HCT116 (cell line): ENCODE measurements at regions not wholly inside any gene's neighbourhood (a gene's known extent, or its start where the extent isn't known, plus 50 kb on each side); places are given as distances from the start of the nearest gene placed in this dataset.

Experiments
- ATAC-seq: fragments of 200-7000 bp; cut with Tn5 transposase; 2 replicates; pipeline ENCODE4 v1.9.1; 2020; ENCODE audit warnings: mild to moderate bottlenecking, moderate library complexity
- BruUV-seq: library from RNA; stranded (reverse); fragments of 400-500 nt; replicated peaks from 2 replicates; lab custom pipeline; 2021; lab: Mats Ljungman, UMichigan
- CTCF ChIA-PET: fragments of 300-600 bp; sonication (Branson Sonifier 250); formaldehyde crosslinking; loops from one replicate; lab custom pipeline; 2021; ENCODE audit warnings: antibody characterized with exemption; lab: Charles Lee
- POLR2A ChIA-PET: fragments of 300-600, 350-600 bp; sonication (Branson Sonifier 250); formaldehyde crosslinking; loops from one replicate; lab custom pipeline; 2021; ENCODE audit warnings: antibody characterized with exemption; lab: Charles Lee
- RAD21 ChIA-PET, 2 experiments: fragments of 300-600 bp; sonication (Branson Sonifier 250); formaldehyde crosslinking; loops; one replicate each; lab custom pipeline; 2023; ENCODE audit warnings: low total read pairs in 2 of 2; ENCODE audit not compliant: uncharacterized antibody in 2 of 2, unreplicated experiment in 2 of 2, low non-redundant PET in 1 of 2; lab: Charles Lee
- DNase-seq: peaks from one replicate; pipeline ENCODE4 v3.0.0-alpha.2; 2010; ENCODE audit warnings: low read depth, low spot score
- H2AFZ ChIP-seq: fragments of 200-600 bp; shearing (Covaris generic), sonication (generic); 2 replicates; pipeline ENCODE4 v1.6.1; 2017; ENCODE audit warnings: low read depth, mixed run types, mixed read lengths, antibody characterized with exemption, low read length; ENCODE audit not compliant: poor library complexity, severe bottlenecking
- H3K27ac ChIP-seq: 2 replicates; pipeline ENCODE4 v1.5.1; 2012; ENCODE audit warnings: low read depth, low read length
- H3K27me3 ChIP-seq: fragments of 200-600 bp; sonication (generic); 2 replicates; pipeline ENCODE4 v1.6.1; 2016; ENCODE audit warnings: mixed run types, low read length, mixed read lengths; ENCODE audit not compliant: insufficient read depth
- H3K36me3 ChIP-seq, 2 experiments: fragments of 200-500 bp in 1 of 2; fragments of 200-600 bp in 1 of 2; sonication (Bioruptor generic) in 1 of 2; sonication (generic) in 1 of 2; 2 replicates each; pipeline versions ENCODE4 v1.5.1 to v1.6.1; 2014 to 2016; ENCODE audit warnings: low read length in 2 of 2, inconsistent platforms in 1 of 2, mixed read lengths in 1 of 2, mixed run types in 1 of 2; ENCODE audit not compliant: insufficient read depth in 2 of 2, control insufficient read depth in 1 of 2
- H3K4me1 ChIP-seq, 2 experiments: fragments of 200-600 bp in 1 of 2; sonication (generic) in 1 of 2; 2 replicates each; pipeline versions ENCODE4 v1.5.1 to v1.6.1; 2012 to 2017; ENCODE audit warnings: low read length in 2 of 2, inconsistent platforms in 1 of 2, mild to moderate bottlenecking in 1 of 2, mixed read lengths in 1 of 2, mixed run types in 1 of 2, moderate library complexity in 1 of 2; ENCODE audit not compliant: insufficient read depth in 2 of 2, control insufficient read depth in 1 of 2
- H3K4me2 ChIP-seq: fragments of 200-600 bp; sonication (generic); 2 replicates; pipeline ENCODE4 v1.6.1; 2017; ENCODE audit warnings: mixed run types, low read length, mixed read lengths
- H3K4me3 ChIP-seq, 2 experiments: fragments of 200-600 bp in 1 of 2; sonication (generic) in 1 of 2; replicated peaks in 1 of 2; 2 replicates each; pipeline ENCODE4 v1.5.1; 2011 to 2016; ENCODE audit warnings: low read length in 2 of 2, control low read depth in 1 of 2, low read depth in 1 of 2, mild to moderate bottlenecking in 1 of 2, mixed read lengths in 1 of 2, mixed run types in 1 of 2
- H3K79me2 ChIP-seq: fragments of 200-600 bp; sonication (generic); 2 replicates; pipeline ENCODE4 v1.6.1; 2017; ENCODE audit warnings: mild to moderate bottlenecking, mixed run types, low read length, moderate library complexity, mixed read lengths; ENCODE audit not compliant: insufficient read depth
- H3K9ac ChIP-seq: fragments of 200-600 bp; sonication (generic); 2 replicates; pipeline ENCODE4 v1.6.1; 2016; ENCODE audit warnings: low read length, mixed read lengths
- H3K9me2 ChIP-seq: fragments of 200-600 bp; sonication (generic), shearing (Covaris generic); 2 replicates; pipeline ENCODE4 v1.6.1; 2017; ENCODE audit warnings: mixed run types, mild to moderate bottlenecking, moderate library complexity; ENCODE audit not compliant: insufficient read depth
- H3K9me3 ChIP-seq, 2 experiments: fragments of 200-500 bp in 1 of 2; fragments of 200-600 bp in 1 of 2; sonication (Bioruptor generic) in 1 of 2; sonication (generic) in 1 of 2; 2 replicates each; pipeline ENCODE4 v1.6.1; 2014 to 2017; ENCODE audit warnings: low read length in 2 of 2, mixed read lengths in 2 of 2, inconsistent platforms in 1 of 2, low read depth in 1 of 2, mild to moderate bottlenecking in 1 of 2, mixed run types in 1 of 2, moderate library complexity in 1 of 2; ENCODE audit not compliant: control insufficient read depth in 1 of 2, insufficient read depth in 1 of 2
- H4K20me1 ChIP-seq: fragments of 200-600 bp; sonication (generic), shearing (Covaris generic); 2 replicates; pipeline ENCODE4 v1.6.1; 2017; ENCODE audit warnings: mixed run types, mild to moderate bottlenecking, moderate library complexity; ENCODE audit not compliant: insufficient read depth
- CEBPB ChIP-seq: IDR thresholded peaks from 2 replicates; pipeline ENCODE4 v1.6.1; 2012; ENCODE audit warnings: low read depth
- ELF1 ChIP-seq: IDR thresholded peaks from 2 replicates; pipeline ENCODE4 v1.6.1; 2012; ENCODE audit warnings: low read depth, borderline replicate concordance
- POLR2A ChIP-seq: IDR thresholded peaks from 2 replicates; pipeline ENCODE4 v1.7.0; 2011; ENCODE audit warnings: borderline replicate concordance; ENCODE audit not compliant: insufficient read depth, insufficient read length; ENCODE audit errors: extremely low read depth
- RAD21 ChIP-seq: IDR thresholded peaks from 2 replicates; pipeline ENCODE4 v1.6.1; 2012; ENCODE audit warnings: low read depth, mild to moderate bottlenecking
- SP1 ChIP-seq: IDR thresholded peaks from 2 replicates; pipeline ENCODE4 v1.6.1; 2012; ENCODE audit warnings: low read depth
- SRF ChIP-seq: IDR thresholded peaks from 2 replicates; pipeline ENCODE4 v1.6.1; 2012; ENCODE audit warnings: low read depth
- intact Hi-C: fragments of 100-400 bp; cut with micrococcal nuclease; formaldehyde crosslinking; loops from 2 replicates; pipeline ENCODE4 v1.10.0; 2022
- TF ChIP-seq, protein P1 (sequence below): IDR thresholded peaks from 2 replicates; pipeline ENCODE4 v1.6.1; 2012
- TF ChIP-seq, protein P2 (sequence below), 3 experiments: fragments of 200-600 bp in 1 of 3; sonication (generic) in 1 of 3; IDR thresholded peaks in 2 of 3; conservative IDR thresholded peaks in 1 of 3; 2 replicates each; pipeline ENCODE4 v1.5.1; 2012 to 2017; ENCODE audit warnings: low read depth in 2 of 3, low read length in 2 of 3, antibody characterized with exemption in 1 of 3, borderline replicate concordance in 1 of 3, control low read depth in 1 of 3, mild to moderate bottlenecking in 1 of 3, mixed read lengths in 1 of 3, mixed run types in 1 of 3, moderate library complexity in 1 of 3; ENCODE audit not compliant: insufficient read depth in 1 of 3
- TF ChIP-seq, protein P3 (sequence below): IDR thresholded peaks from 2 replicates; pipeline ENCODE4 v1.6.1; 2011; ENCODE audit warnings: mild to moderate bottlenecking, low read length, moderate library complexity; ENCODE audit not compliant: insufficient replicate concordance; ENCODE audit errors: extremely low read depth
- TF ChIP-seq, protein P4 (sequence below): IDR thresholded peaks from 2 replicates; pipeline ENCODE4 v1.6.1; 2012
- TF ChIP-seq, protein P5 (sequence below): IDR thresholded peaks from 2 replicates; pipeline ENCODE4 v1.6.1; 2012; ENCODE audit warnings: low read depth

DNA sequence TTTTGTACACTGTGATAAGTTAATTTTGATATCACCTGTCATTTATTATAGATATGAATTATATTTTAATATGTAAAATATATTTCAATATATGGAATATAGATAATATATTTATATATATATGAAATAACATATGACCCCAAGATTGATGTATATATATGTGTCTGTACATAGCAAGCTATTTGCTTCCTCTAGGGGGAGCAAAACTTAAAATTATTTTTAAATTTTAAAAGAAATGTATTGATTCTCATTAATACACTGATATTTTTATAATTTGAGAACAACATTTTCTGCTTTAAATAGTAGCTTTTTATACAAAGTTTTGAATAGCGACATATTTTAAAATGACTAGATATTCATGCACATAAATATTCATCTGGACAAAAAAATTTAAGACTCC, 272.0 kb downstream of the DMRTA1 start:
- Histone ChIP-seq H3K36me3 (no peaks in the 10 kb centered on the region), H3K27ac (no peak overlapping the region), H3K9ac (no peak overlapping the region), H3K9me2 (no peaks in the 10 kb centered on the region), H3K4me1 (no peaks in the 10 kb centered on the region), H3K79me2 (no peaks in the 10 kb centered on the region), H3K27me3 (no peaks in the 10 kb centered on the region), H3K9me3 (no peaks in the 10 kb centered on the region), H2AFZ (no peak overlapping the region), H3K4me2 (no peak overlapping the region), H3K4me3 (no peak overlapping the region), H4K20me1 (no peaks in the 10 kb centered on the region)
- ATAC-seq (no peak), DNase-seq (no peak)
- TF ChIP-seq POLR2A: no peak
- TF ChIP-seq RAD21: no peak
- TF ChIP-seq CEBPB: no peak
- TF ChIP-seq, protein P1, sequence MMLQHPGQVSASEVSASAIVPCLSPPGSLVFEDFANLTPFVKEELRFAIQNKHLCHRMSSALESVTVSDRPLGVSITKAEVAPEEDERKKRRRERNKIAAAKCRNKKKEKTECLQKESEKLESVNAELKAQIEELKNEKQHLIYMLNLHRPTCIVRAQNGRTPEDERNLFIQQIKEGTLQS: no peak
- no peak for TF ChIP-seq ELF1
- TF ChIP-seq, protein P2, sequence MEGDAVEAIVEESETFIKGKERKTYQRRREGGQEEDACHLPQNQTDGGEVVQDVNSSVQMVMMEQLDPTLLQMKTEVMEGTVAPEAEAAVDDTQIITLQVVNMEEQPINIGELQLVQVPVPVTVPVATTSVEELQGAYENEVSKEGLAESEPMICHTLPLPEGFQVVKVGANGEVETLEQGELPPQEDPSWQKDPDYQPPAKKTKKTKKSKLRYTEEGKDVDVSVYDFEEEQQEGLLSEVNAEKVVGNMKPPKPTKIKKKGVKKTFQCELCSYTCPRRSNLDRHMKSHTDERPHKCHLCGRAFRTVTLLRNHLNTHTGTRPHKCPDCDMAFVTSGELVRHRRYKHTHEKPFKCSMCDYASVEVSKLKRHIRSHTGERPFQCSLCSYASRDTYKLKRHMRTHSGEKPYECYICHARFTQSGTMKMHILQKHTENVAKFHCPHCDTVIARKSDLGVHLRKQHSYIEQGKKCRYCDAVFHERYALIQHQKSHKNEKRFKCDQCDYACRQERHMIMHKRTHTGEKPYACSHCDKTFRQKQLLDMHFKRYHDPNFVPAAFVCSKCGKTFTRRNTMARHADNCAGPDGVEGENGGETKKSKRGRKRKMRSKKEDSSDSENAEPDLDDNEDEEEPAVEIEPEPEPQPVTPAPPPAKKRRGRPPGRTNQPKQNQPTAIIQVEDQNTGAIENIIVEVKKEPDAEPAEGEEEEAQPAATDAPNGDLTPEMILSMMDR (IDR thresholded peaks at IDR 0.05 in 2 of 3, conservative IDR thresholded peaks at IDR 0.05 in 1 of 3; ENCODE audit: borderline replicate concordance in 1 of 3, insufficient read depth in 1 of 3, low read depth in 2 of 3, low read length in 2 of 3): no peak
- TF ChIP-seq, protein P3, sequence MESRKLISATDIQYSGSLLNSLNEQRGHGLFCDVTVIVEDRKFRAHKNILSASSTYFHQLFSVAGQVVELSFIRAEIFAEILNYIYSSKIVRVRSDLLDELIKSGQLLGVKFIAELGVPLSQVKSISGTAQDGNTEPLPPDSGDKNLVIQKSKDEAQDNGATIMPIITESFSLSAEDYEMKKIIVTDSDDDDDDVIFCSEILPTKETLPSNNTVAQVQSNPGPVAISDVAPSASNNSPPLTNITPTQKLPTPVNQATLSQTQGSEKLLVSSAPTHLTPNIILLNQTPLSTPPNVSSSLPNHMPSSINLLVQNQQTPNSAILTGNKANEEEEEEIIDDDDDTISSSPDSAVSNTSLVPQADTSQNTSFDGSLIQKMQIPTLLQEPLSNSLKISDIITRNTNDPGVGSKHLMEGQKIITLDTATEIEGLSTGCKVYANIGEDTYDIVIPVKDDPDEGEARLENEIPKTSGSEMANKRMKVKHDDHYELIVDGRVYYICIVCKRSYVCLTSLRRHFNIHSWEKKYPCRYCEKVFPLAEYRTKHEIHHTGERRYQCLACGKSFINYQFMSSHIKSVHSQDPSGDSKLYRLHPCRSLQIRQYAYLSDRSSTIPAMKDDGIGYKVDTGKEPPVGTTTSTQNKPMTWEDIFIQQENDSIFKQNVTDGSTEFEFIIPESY: no peak
- TF ChIP-seq SRF: no peak
- no peak for TF ChIP-seq SP1
- TF ChIP-seq, protein P4, sequence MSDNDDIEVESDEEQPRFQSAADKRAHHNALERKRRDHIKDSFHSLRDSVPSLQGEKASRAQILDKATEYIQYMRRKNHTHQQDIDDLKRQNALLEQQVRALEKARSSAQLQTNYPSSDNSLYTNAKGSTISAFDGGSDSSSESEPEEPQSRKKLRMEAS: no peak
- TF ChIP-seq, protein P5, sequence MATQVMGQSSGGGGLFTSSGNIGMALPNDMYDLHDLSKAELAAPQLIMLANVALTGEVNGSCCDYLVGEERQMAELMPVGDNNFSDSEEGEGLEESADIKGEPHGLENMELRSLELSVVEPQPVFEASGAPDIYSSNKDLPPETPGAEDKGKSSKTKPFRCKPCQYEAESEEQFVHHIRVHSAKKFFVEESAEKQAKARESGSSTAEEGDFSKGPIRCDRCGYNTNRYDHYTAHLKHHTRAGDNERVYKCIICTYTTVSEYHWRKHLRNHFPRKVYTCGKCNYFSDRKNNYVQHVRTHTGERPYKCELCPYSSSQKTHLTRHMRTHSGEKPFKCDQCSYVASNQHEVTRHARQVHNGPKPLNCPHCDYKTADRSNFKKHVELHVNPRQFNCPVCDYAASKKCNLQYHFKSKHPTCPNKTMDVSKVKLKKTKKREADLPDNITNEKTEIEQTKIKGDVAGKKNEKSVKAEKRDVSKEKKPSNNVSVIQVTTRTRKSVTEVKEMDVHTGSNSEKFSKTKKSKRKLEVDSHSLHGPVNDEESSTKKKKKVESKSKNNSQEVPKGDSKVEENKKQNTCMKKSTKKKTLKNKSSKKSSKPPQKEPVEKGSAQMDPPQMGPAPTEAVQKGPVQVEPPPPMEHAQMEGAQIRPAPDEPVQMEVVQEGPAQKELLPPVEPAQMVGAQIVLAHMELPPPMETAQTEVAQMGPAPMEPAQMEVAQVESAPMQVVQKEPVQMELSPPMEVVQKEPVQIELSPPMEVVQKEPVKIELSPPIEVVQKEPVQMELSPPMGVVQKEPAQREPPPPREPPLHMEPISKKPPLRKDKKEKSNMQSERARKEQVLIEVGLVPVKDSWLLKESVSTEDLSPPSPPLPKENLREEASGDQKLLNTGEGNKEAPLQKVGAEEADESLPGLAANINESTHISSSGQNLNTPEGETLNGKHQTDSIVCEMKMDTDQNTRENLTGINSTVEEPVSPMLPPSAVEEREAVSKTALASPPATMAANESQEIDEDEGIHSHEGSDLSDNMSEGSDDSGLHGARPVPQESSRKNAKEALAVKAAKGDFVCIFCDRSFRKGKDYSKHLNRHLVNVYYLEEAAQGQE: no peak
- RAD21 ChIA-PET: no interaction called here
- intact Hi-C loops: no loop called here
- POLR2A ChIA-PET: no interaction called here
- CTCF ChIA-PET: no interaction called here
- no TSS peak for BruUV-seq
